Right lung (tissue), 2 donors: ENCODE measurements at regions not wholly inside any gene's neighbourhood (a gene's known extent, or its start where the extent isn't known, plus 50 kb on each side); places are given as distances from the start of the nearest gene placed in this dataset.

Experiments used
- DNase-seq, 2 donors: peaks; one replicate each; pipeline ENCODE4 v3.0.0-alpha.2; 2013

DNA sequence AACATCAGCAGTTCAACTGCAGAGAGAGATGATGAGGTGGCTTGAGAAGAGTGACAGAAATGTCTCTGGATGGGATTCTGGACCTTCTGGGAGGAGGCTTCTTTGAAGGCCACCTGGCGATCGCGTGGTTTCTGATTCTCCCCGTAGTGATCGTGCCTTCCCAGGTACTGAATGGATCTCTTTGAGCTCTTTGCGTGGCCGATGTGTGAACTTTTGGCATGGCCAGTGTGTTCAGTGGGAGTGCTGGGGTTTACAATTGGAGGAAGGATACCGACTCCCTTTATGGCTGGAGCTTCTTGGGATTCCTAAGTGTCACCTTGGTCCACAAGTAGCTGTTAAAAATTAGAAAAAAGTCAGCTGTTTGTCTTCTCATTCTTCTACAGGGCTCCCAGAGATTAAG lies 374.7 kb downstream of the C12orf75 start:
- no peak for DNase-seq

DNA sequence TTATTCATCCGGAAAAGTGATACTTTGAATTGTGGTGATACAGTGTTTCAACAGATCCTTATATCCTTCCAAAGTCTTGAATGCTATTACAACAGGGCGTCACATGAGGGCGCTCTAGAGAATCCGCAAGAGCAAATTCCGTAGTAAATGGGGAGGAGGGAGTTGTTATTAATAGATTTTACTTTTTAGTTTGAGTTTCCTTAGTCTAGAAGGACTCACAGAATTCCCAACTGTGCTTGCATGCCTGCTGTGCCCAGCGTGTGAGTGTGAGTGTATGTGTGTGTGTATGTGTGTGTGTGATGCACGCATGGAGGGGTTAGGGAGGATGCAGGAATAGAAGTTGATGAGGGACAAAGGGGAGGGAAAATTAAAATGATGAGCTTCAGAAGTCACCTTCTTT lies 375.3 kb downstream of the C12orf75 start:
- peak; percentile 31 to 58 for DNase-seq

DNA sequence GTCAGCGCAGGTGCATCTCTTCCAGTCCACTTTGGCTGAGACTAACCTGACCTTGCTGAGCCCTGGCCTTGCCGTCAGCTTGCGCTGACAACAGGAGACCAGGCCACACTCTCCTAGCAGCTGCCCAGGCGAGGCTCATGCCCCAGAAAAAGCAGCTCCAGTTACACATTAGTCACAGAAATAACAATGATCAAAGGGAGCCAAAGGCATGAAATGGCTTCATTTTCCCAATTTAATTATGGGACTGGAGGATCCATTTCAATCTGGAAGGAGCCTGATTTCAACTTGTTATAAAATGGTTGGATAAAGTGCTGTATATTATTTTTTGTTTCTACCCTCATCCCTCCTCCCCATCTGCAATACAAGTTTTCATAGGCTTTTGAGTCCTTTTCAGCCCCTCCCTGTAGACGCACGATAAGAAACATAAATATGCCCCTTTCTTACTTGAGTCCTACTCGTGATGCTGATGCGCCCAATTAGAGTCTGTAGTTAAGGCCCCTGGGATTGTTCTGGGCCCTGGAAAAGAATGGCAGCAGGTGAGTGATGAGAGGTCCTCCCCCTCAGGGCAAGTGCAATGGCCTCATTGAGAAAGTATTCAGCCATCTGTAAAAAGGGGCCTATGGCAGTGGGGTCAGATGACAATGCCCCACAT lies 376.0 kb downstream of the C12orf75 start:
- no peak for DNase-seq

DNA sequence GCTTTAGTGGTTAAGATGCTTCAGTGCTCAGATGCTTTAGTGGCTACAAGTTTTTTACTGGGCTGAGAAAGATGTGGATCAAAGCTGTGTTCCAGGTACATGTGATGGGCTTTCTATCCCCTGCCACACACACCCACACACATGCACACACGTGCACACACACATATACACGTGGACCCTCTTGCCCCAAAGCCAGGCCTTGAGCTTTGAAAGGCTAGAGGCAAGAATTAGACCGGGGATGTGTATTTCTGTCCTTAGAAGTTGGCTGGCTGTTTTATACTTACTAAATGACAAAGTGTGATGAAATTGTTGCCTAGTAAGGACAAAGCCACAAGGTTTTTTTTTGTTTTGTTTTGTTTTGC lies 376.5 kb downstream of the C12orf75 start:
- no peak for DNase-seq

DNA sequence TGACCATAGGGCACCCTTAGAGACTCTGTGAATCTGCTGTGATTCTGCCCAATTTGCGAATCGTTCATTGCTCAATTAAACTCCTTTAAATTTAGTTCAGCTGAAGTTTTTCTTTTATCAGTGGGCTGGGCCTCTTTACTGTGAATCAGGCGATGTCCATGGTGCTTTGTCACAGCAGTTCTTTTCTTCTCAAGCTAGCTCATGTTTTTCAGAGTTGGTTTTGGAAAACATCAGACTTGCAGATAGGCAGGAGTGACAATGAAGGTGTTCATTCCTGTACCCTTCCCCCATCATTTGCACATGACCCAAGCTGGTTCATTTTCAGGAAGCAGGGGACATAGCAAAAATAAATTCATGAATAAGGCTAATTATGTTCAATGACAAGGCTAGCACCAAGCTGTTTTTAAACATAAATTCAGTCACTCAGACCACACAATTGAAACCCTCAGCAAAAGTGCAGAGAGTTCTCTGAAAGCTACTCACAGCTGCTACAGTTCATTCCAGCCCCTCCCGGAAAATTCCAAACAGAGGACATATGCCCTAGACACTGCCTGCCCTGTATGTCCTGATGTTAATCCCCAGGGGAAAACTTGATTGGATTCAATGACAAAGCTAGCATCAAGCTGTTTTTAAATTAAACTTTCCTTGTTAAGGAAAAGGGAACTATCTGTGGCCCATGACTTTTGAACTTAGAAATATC lies 383.3 kb downstream of the C12orf75 start:
- no peak for DNase-seq

DNA sequence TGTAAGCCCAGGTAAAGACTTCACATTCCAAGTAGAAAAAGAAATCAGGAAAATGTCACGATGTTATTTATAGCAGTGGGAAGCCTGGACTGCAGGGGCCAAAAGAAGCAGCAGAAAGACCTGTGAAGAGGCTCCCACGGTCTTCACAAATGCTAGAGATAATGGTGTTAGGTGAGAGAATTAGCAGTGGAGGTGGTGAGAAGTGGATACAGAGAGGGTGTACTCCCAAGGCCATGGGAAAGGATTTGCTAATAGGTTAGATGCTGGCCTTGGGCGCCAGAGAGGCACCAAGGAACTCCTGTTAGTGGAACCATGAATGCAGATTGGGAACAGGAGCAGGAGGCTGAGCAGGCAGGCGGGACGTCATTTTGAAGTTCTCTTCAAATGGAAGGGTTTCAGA lies 386.1 kb downstream of the C12orf75 start:
- no peak for DNase-seq

DNA sequence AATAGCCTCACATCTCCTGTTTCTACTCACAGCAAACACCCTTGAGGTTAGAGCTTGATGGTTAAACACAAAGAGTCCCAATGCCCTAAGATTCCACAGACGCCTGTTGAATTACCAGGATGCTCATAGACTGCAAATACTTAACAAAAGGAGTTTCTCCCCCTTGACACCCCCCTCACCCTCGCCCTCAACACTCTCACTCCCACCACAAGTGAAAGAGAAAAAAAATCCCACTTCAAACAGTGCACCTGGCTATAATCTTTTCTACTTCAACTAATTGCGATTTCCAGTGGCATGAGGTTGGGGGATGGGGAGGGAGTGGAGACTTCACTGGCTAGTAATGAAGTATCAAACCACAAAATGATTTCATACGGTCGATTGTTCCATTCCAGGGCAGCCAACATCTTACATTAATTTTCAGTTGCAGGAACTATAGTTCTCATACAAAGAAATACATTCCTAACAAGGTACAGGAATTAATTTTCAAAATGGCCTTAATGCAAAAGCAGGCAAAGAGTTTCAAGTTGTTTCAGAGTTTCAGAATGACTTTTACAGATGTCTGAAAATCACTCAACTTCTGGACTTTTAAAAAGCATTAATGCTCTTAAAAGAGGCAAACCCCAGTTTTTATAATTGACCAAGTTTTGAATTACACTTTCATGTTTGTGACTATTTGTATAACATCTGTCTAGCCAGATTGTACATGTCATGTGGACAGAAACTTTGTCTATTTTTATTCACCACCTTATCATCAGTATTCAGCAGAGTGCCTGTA lies 390.7 kb downstream of the C12orf75 start:
- DNase-seq: no peak

DNA sequence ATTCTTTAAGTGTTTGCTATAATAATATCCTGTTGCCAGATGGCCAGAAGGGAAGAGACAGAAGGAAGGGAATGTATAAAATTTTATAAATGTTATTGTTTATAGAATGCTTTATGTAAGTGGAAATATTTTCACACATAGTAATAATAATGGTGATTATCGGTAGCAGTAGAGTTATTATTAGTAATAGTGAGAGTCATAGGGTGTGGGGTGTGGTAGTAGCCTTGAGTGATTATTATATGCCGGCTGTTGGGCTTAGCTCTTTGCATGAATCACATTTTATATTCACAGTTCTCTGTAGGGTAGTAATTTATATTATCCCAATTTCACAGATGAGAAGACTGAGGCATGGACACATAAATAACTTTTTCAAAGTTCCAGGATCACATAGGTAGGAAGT lies 391.4 kb downstream of the C12orf75 start:
- no peak for DNase-seq

DNA sequence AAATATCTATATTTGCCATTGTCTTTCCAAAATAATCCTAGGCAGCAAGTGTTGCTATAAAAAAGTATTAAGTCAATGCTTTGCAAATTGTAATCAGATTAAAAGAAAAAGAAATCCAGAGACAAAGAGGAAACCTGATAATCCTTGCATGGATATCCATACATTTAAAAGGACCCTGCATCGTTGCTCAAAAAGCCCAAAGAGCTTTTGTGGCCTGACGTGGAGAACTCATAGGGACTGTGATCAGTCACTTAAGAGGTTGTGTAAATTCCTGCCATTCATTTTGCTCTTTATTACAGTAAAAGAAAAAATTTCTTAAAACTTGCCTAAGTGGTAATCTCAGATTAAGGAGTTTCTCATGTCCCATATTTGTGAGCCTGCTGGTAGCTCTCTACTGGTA lies 392.6 kb downstream of the C12orf75 start:
- DNase-seq: no peak

DNA sequence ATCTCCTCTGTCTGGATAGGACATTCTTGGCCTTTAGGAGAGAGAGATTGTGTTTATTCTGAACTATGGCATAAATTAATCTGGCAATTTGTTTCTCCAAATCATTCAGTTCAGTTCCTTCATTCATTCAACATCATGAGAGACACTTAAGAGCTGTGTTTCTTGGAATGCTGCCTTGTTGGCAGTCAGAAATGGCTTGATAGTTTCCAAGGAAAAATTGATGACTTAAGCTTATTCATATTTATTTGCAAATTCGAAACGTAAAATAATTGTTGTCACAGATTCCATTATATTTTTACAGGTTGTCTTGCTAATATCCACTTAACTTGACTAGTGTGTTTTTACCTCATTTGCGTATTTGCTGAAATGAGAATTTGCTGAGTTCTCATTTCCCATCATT lies 393.0 kb downstream of the C12orf75 start:
- no peak for DNase-seq

DNA sequence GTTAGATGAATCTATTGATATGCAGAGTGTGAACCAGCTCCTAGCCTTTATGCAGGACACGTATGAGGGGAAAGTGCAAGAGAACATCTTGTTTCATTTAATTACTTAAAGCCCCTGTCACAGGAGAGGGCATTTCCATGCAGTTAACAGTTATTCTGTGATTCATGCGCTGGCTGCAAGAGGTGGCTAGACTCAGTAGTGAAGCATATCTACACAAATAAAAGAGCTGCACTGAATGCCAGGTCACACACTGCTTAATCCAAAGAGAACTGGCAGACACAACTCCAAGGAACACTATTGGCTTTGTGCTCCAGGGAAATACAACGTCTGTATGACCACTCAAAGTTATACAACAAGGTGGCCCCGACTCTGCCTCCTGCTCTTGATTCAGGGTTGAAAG lies 394.1 kb downstream of the C12orf75 start:
- no peak for DNase-seq

DNA sequence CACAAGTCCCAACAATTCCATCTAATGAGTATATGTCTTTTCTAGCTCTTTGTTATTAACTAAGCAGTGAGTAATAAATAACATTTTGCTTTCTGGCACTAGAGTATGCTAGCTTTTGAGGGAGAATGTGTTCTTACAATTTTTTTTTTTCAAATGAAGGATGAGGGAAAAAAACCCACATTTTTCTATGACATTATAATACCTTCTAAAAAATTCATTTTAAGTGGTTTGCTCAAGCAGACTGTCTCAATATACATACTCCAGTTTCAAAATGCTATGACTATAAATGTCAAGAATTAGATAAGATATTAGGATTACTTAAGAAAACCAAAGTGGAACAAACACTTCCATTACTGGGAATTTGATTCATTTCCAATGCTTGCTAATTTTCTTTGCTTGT lies 394.6 kb downstream of the C12orf75 start:
- DNase-seq: no peak

DNA sequence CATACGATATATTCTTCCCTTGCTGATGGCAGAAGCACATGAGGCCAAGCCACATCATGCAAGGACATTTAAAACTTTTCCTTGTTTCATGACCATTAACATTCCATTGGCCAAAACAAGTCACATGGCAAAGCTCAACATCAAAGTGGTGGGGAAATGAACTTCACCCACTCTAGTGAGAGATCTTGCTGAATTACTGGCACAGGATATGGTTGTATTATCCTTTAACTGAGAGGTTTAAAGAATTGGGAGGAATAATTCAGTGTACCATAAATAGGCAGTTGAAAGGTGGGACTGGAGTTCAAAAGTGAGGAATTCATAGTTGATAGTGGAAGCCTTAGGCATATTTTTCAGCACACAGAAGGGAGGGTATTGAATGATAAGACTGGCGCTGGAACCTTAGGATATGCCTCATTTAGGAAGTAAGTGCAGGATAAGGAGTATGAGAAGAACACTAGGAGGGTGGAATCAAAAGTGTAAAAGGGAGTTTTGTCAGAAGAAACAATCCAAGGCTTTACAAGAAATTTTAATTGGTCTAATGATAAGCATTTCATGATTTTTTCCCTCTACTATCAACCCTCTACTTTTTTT lies 398.8 kb downstream of the C12orf75 start:
- DNase-seq: no peak

DNA sequence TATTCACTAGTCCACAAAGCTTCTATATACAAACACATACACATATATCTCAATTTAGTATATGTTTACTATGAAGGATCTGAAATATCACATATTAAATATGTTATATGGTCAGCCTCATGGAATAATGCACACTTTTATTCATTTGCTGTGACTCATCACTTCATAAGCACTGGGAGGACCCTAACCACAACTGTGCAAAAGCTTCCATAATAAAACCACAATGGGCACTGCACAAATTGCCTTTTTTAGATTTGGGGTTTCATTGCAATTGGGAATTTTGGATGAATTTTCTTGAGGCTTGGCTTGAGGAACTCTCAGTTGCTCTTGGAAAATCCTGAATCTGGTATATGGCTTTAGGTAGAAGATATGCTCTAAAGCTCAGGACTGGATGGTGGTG lies 399.4 kb downstream of the C12orf75 start:
- DNase-seq: no peak

DNA sequence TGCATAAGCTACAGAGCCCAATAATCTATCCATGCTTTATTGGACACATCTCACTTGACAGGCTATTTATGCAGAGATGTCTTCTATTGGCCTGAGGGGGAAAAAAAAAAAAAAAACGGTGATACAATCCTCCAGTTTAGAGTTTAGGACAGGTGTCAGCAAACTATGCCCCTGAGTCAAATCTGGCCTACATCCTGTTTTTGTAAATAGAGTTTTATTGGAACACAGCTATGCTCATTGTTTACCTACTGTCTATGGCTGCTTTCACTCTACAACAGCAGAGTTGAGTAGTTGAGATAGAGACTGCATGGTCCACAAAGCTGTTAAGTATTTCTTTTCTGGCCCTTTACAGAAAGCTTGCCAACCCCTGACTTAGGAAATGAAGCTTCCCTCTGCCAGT lies 403.1 kb downstream of the C12orf75 start:
- no peak for DNase-seq

DNA sequence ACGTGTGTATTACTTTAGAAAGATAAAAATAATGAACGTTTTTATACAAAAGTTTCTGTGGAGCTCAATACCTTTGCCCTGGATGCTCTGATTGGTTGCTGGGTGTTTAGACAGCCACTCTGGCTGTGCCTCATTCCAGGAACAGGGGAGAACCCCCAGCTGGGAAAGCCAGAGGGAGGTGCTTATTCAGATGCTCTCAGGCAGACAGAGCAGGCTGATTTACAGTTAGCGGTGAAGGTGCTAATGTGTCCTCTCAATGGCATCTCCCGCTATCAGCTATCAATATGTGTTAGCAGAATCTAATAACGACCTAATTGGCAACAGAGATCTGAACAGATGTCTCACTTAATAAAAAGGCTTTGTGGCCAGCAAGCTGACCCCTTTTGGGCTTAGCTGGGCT lies 402.3 kb downstream of the NUAK1 start:
- no peak for DNase-seq

DNA sequence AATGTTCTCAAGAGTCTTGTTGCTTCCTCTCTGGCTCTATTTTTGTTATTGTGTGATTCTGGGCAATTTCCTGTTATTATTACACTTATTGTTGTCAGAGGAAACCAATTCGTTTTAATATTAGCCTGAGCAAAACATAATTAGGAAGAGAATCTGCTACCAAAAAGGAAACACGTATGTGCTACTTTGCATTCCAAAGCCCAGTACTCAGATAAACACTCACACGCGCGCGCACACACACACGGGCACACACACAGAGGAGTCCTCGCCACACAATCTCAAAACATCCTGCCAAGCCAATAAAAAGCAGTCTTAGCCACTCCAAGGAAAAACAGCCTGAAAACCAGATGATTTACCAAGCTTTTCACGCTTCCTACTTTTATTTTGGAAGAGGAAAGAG lies 400.7 kb downstream of the NUAK1 start:
- DNase-seq: no peak

DNA sequence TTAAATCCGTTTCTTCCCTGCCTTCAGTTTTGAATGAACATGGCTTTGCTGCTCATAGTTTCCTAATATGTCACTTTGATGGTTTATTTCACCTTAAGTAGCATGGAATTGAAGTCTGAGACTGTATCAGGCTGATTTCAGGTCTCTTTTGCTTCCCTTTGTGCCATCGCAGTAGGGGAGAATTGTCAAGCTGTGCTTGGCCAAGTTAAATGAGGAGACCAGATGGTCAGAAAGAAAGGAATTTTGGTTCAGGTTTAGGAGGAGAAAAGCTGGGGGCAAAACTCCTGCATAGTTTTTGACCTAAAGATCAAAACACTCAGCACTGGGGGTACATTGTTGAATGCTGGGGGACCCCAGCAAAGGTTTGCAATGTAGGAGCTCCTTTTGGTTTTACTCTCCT lies 398.4 kb downstream of the NUAK1 start:
- DNase-seq: no peak

DNA sequence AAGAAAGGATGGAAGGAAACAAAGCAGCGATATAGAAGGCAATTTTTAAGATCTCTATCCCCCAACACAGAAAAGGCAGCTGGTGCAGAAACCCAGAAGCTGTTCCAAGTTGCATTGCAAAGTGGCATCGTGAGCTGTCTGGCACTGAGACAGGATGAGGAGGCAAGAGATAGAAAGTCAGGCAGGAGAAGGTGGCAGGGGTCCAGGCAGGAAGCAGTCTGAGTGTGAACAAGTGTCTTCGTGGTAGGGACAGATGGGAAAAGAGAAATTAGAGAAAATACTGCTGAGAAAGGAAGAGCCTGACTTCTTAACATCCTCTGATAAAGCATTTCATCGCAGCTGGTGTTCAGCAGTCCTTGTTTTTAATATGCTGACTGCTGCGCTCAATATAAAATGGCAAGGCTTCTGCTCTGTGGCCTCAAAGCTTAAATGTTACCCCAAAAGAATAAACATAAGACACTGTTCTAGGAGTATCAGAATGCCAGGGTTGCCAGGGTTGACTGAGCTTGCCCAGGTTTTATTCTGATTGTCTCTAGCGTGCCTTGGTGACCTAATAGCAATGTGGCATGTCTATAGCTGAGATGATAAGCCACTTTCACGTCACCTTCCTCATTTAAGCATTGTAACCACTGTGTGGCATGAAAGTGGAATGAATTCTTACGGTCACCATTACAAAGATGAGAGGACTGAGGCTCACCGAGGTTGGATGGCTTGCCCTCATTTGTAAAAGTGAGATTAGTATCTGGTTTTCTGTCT lies 397.6 kb downstream of the NUAK1 start:
- peak; percentile 21 to 38 for DNase-seq

DNA sequence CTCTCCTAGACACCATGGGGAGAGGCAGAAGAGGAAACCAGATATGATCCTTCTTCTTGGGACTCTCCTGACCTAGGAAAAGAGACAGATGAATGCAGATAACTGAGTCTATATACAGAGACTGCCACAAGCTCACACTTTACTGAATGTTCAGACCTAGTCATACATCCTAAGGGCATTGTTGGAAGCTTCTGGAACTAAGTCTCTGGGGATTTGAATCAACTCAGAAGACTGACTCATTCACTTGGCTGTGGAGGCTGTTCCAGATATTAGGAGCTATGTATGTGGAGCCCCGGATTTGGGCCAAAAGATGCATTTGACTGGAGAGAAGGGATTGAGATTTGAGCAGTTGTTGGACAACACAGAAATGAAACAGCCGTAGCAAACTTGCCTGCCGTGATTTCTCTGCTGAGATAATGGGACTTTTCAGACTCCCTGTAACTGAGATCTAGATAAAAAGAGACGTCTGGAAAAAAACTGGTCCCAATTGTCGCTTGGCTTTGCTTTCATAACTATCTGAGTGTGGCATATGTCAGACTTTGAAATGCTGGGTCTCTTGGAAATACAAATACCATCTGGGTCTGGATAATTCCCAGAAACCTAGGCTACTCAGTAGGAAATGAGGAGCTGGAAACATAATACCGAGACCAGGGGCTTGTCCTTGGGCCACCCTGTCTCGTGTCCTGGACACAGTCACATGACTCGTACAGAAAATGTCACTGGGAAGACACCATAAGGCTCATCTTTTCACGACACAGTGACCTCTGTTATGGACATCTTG lies 396.8 kb downstream of the NUAK1 start:
- peak in 1 of 2 donors; percentile 20 for DNase-seq

DNA sequence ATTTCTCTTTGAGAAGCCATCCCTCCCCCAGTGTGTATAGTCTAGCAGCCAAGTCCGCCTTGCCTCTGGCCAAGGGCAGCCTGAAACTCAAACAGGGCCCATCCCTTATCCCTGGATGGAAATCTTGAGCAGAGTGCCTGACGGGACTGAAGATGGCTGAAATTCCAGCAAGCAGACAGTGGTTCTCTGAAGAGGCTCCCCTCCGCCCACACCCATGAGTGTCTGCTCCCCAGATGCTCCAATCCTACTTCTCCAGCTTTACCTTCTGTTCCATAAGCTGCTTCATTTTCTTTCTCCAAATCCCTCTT lies 396.2 kb downstream of the NUAK1 start:
- no peak for DNase-seq
